ENCODE measurements at regions not wholly inside any gene's neighbourhood (a gene's known extent, or its start where the extent isn't known, plus 50 kb on each side); places are given as distances from the start of the nearest gene placed in this dataset.
"Not testable (repeated sequence)": the region's sequence is repeated elsewhere in the genome, so short reads cannot be mapped to it uniquely, and the experiment has no call there.

GRCh38 chr22:22753526-22754267 lies 109.3 kb downstream of the GGTLC2 start:
- DNase-seq (peak in 5 of 6 donors; percentile 42 to 76 (median 63)), ATAC-seq (peak; percentile 76 to 92 (median 90)), FAIRE-seq (no peak)
- Histone ChIP-seq H3K27me3 (no peaks in the 10 kb centered on the region), H3K36me3 (no peaks in the 10 kb centered on the region), H3K9me3 (no peaks in the 10 kb centered on the region), H3K4me3 (no peak overlapping the region), H3K4me1 (no peaks in the 10 kb centered on the region), H3K27ac (peak overlapping the region in 2 of 4 donors; percentile 10 to 11)
- TF ChIP-seq CTCF (IDR thresholded peaks at IDR 0.05): peak in 3 of 4 donors; percentile 44 to 57 (median 53)
- intact Hi-C loops (cut with DNase I): no loop called here
- 8 to 14% methylated on average over 7 of the region's 7 CpGs for WGBS, 2 donors

GRCh38 chr22:22754268-22754657 lies 109.8 kb downstream of the GGTLC2 start:
- no peaks in the 10 kb centered on the region for H3K27me3 ChIP-seq
- DNase-seq (no peak), ATAC-seq (no peak), FAIRE-seq (no peak)
- WGBS, 2 donors: 69 to 81% methylated on average over 3 of the region's 3 CpGs
- no peak for TF ChIP-seq CTCF (IDR thresholded peaks at IDR 0.05)
- no peaks in the 10 kb centered on the region for H3K4me1 ChIP-seq
- H3K27ac ChIP-seq: peak overlapping the region in 1 of 4 donors; percentile 51
- H3K36me3 ChIP-seq: no peaks in the 10 kb centered on the region
- H3K4me3 ChIP-seq: no peak overlapping the region
- intact Hi-C loops (cut with DNase I): no loop called here
- no peaks in the 10 kb centered on the region for H3K9me3 ChIP-seq

- Histone ChIP-seq H3K27ac (no peak overlapping the region), H3K9me3 (no peaks in the 10 kb centered on the region), H3K4me1 (no peaks in the 10 kb centered on the region), H3K36me3 (no peaks in the 10 kb centered on the region), H3K4me3 (no peak overlapping the region), H3K27me3 (no peaks in the 10 kb centered on the region)
- intact Hi-C loops (cut with DNase I): no loop called here
- DNase-seq (no peak), FAIRE-seq (no peak), ATAC-seq (no peak)
- no peak for TF ChIP-seq CTCF (IDR thresholded peaks at IDR 0.05)
- WGBS, 2 donors: 63 to 74% methylated on average over 8 of the region's 8 CpGs
Measured at GRCh38 chr22:22754961-22755777, 110.8 kb downstream of the GGTLC2 start.

GRCh38 chr22:22755778-22756100 lies 111.3 kb downstream of the GGTLC2 start:
- intact Hi-C loops (cut with DNase I): no loop called here
- Histone ChIP-seq H3K4me3 (no peak overlapping the region), H3K27me3 (no peaks in the 10 kb centered on the region), H3K36me3 (no peaks in the 10 kb centered on the region), H3K4me1 (no peaks in the 10 kb centered on the region), H3K9me3 (no peaks in the 10 kb centered on the region), H3K27ac (no peak overlapping the region)
- no peak for DNase-seq
- TF ChIP-seq CTCF (IDR thresholded peaks at IDR 0.05): no peak
- ATAC-seq: no peak
- FAIRE-seq: no peak

- no peak for DNase-seq
- Histone ChIP-seq H3K4me1 (no peaks in the 10 kb centered on the region), H3K27me3 (no peaks in the 10 kb centered on the region), H3K27ac (no peak overlapping the region), H3K4me3 (no peak overlapping the region), H3K9me3 (no peaks in the 10 kb centered on the region), H3K36me3 (no peaks in the 10 kb centered on the region)
- no peak for TF ChIP-seq CTCF (IDR thresholded peaks at IDR 0.05)
- ATAC-seq: no peak
- intact Hi-C loops (cut with DNase I): no loop called here
- WGBS, 2 donors: 62 to 68% methylated on average over 3 of the region's 3 CpGs
- no peak for FAIRE-seq
Measured at GRCh38 chr22:22756109-22756508, 111.7 kb downstream of the GGTLC2 start.

GRCh38 chr22:22756551-22757201 lies 112.3 kb downstream of the GGTLC2 start:
- ATAC-seq; H3K36me3 ChIP-seq; intact Hi-C loops (cut with DNase I); H3K4me3 ChIP-seq; H3K9me3 ChIP-seq; DNase-seq; H3K4me1 ChIP-seq; H3K27ac ChIP-seq; H3K27me3 ChIP-seq: not testable (repeated sequence)
- WGBS, 2 donors: 68 to 77% methylated on average over 3 of the region's 3 CpGs
- FAIRE-seq: peak; percentile 29
